ENCODE measurements at regions not wholly inside any gene's neighbourhood (a gene's known extent, or its start where the extent isn't known, plus 50 kb on each side); places are given as distances from the start of the nearest gene placed in this dataset.

DNA sequence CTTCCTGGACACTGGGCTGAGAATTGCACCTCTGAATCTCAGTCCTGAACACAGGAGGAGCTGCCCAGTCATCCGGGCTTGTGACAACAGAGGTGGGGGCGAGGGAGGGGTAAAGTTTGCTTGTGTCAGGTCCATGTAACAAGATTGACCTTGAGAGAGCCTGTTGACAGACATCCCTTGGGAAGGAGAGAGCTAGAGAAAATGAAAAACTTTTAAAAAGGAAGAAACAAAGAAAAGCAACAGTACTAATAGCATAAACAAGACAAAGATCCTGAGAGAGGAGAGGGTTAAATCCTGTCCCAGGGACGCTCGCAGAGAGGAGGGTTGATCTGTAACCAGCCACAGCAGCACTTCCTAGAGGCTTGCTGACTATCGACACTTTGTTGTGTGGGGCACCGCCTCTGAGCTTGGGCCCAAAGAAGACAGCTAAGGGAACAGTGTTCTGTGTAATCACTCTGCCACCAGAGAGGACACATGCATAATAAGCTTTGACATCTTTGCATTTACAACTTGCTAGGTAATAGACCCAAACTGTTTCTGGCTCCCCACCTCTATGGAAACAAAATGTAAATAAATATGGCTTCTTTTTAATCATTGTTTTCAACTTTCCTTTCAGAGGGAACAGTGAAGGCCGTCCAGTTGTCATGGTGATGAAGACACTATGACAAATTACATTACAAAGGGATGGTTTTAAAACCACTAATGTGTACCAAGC, 363.7 kb downstream of the CSNK1G3 start:
- TF ChIP-seq, protein P1, sequence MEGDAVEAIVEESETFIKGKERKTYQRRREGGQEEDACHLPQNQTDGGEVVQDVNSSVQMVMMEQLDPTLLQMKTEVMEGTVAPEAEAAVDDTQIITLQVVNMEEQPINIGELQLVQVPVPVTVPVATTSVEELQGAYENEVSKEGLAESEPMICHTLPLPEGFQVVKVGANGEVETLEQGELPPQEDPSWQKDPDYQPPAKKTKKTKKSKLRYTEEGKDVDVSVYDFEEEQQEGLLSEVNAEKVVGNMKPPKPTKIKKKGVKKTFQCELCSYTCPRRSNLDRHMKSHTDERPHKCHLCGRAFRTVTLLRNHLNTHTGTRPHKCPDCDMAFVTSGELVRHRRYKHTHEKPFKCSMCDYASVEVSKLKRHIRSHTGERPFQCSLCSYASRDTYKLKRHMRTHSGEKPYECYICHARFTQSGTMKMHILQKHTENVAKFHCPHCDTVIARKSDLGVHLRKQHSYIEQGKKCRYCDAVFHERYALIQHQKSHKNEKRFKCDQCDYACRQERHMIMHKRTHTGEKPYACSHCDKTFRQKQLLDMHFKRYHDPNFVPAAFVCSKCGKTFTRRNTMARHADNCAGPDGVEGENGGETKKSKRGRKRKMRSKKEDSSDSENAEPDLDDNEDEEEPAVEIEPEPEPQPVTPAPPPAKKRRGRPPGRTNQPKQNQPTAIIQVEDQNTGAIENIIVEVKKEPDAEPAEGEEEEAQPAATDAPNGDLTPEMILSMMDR (IDR thresholded peaks at IDR 0.05; ENCODE audit: low read depth, low read length): no peak
- H3K4me3 ChIP-seq (ENCODE audit: low read depth, low read length): no peak overlapping the region

DNA sequence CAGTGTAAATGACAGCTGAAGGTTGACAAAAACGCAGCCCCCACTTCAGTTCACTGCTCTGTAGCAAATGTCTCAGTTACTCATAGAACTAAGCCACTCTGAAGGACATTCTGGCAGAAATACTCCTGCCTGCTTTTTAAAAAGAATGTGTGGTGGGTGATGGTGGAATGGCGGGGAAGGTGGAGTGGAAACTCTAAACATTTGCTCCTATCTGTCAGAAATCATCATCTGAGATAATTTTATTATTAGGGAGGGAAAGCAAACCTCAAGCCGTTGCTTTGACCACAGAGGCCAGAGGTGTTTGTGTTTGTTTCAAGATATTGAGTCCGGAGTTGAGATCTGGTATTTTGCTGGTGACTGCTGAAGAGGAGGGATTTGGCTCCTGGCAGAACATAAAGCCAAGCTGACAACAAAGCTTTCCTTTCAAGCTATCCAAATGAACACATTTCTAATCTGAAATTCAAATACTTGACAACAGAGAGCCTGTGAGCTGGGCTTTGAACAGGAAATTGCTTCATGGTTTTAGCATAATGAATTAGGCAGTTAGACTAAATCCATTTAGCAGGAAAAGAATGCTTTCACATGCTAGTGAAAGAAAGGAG, 362.7 kb downstream of the CSNK1G3 start:
- no peak overlapping the region for H3K4me3 ChIP-seq (ENCODE audit: low read depth, low read length)
- TF ChIP-seq, protein P1 (IDR thresholded peaks at IDR 0.05; ENCODE audit: low read depth, low read length): no peak; the same call in 1 of the 2 replicates

GRCh38 chr5:123873846-123874245, 361.9 kb downstream of the CSNK1G3 start:
- TF ChIP-seq, protein P1 (IDR thresholded peaks at IDR 0.05; ENCODE audit: low read depth, low read length): no peak
- no peak overlapping the region for H3K4me3 ChIP-seq (ENCODE audit: low read depth, low read length)

- no peak overlapping the region for H3K4me3 ChIP-seq (ENCODE audit: low read depth, low read length)
- TF ChIP-seq, protein P1 (IDR thresholded peaks at IDR 0.05; ENCODE audit: low read depth, low read length): no peak
These were observed 359.4 kb downstream of the CSNK1G3 start for GRCh38 chr5:123871373-123871772.

DNA sequence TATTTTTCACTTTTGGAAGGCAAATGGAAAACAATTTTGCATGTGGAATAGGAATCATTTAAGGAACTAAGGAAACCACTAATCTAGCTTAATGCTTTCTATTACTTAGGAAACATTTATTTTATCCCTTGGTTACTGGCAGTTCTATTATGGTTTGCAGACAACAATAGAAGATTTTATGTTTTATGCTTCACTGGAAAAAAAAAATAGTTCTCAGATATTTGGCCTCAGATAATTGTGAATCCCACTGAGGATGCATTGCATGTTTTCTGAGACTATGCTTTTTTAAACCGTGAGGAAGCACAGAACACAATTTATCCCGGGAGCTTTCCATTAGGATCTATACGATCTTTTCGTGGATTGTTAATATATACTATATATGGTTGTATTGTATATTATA, 356.9 kb downstream of the CSNK1G3 start:
- H3K4me3 ChIP-seq (ENCODE audit: low read depth, low read length): no peak overlapping the region
- TF ChIP-seq, protein P1 (IDR thresholded peaks at IDR 0.05; ENCODE audit: low read depth, low read length): no peak

DNA sequence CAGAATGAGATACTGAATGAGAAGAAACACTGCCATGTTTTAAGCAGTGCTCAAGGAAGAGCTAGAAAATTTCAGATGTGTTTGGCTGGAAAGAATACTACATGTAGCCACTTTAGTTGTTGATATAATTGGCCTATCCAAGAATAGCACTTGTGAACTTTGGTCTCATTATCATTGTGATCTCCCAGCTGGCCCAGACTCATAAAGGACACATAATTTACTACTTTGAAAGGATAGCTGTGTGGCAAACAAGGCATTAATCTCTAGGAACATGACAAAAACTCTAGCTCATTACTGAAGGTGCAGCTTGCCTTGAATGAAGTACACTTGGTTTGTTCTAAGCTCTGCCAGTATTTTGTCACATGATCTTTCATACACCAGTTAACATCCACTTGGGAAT, 356.3 kb downstream of the CSNK1G3 start:
- TF ChIP-seq, protein P1 (IDR thresholded peaks at IDR 0.05; ENCODE audit: low read depth, low read length): no peak
- H3K4me3 ChIP-seq (ENCODE audit: low read depth, low read length): no peak overlapping the region

- TF ChIP-seq, protein P1 (IDR thresholded peaks at IDR 0.05; ENCODE audit: low read depth, low read length): no peak
- H3K4me3 ChIP-seq (ENCODE audit: low read depth, low read length): no peak overlapping the region
These were observed 353.7 kb downstream of the CSNK1G3 start for GRCh38 chr5:123865641-123866040.

Measured in WI38 (cell line).